ENCODE measurements at regions not wholly inside any gene's neighbourhood (a gene's known extent, or its start where the extent isn't known, plus 50 kb on each side); places are given as distances from the start of the nearest gene placed in this dataset.

GRCh38 chr7:389911-390601 is 100.1 kb downstream of the FOXL3 start:
- intact Hi-C loops (cut with DNase I), result no loop called here

GRCh38 chr7:390761-391410 is 100.9 kb downstream of the FOXL3 start:
- whole genome bisulfite sequencing, 3 donors, result 88 to 93% (median 89%) methylated on average over 20 of the region's 20 CpGs
- TF ChIP-seq CTCF (IDR thresholded peaks at IDR 0.05) (no peak), POLR2A (IDR thresholded peaks at IDR 0.05) (no peak), EP300 (IDR thresholded peaks at IDR 0.05) (no peak)
- no peaks in the 10 kb centered on the region for H3K36me3 ChIP-seq
- no peak overlapping the region for H3K4me3 ChIP-seq
- no peaks in the 10 kb centered on the region for H3K4me1 ChIP-seq (ENCODE audit: insufficient read depth)
- DNase-seq, result peak in 3 of 5 donors; percentile 9 to 17 (median 11)
- intact Hi-C loops (cut with DNase I), result no loop called here
- H3K9me3 ChIP-seq, result no peaks in the 10 kb centered on the region
- no peak overlapping the region for H3K27ac ChIP-seq
- H3K27me3 ChIP-seq, result no peaks in the 10 kb centered on the region

More at GRCh38 chr7:389911-390601, 100.1 kb downstream of the FOXL3 start:
- Histone ChIP-seq H3K4me3 (no peak overlapping the region), H3K27me3 (no peaks in the 10 kb centered on the region), H3K9me3 (no peaks in the 10 kb centered on the region), H3K36me3 (no peaks in the 10 kb centered on the region), H3K27ac (no peak overlapping the region), H3K4me1 (ENCODE audit: insufficient read depth) (no peaks in the 10 kb centered on the region)
- TF ChIP-seq POLR2A (IDR thresholded peaks at IDR 0.05) (no peak), EP300 (IDR thresholded peaks at IDR 0.05) (no peak), CTCF (IDR thresholded peaks at IDR 0.05) (no peak)
- WGBS, 3 donors, result 82 to 89% (median 85%) methylated on average over 21 of the region's 21 CpGs
- DNase-seq, result peak in 2 of 5 donors; percentile 5 to 19

GRCh38 chr7:391411-391951 is 101.5 kb downstream of the FOXL3 start:
- H3K27ac ChIP-seq, result no peak overlapping the region
- TF ChIP-seq EP300 (IDR thresholded peaks at IDR 0.05) (no peak), POLR2A (IDR thresholded peaks at IDR 0.05) (no peak), CTCF (IDR thresholded peaks at IDR 0.05) (no peak)
- DNase-seq, result peak in 1 of 5 donors; percentile 19
- intact Hi-C loops (cut with DNase I), result no loop called here
- H3K4me1 ChIP-seq (ENCODE audit: insufficient read depth), result no peaks in the 10 kb centered on the region
- no peak overlapping the region for H3K4me3 ChIP-seq
- H3K27me3 ChIP-seq, result no peaks in the 10 kb centered on the region
- no peaks in the 10 kb centered on the region for H3K36me3 ChIP-seq
- WGBS, 3 donors, result 89 to 92% (median 90%) methylated on average over 18 to 26 of the region's 26 CpGs
- H3K9me3 ChIP-seq, result no peaks in the 10 kb centered on the region

GRCh38 chr7:391961-392524 is 102.1 kb downstream of the FOXL3 start:
- Histone ChIP-seq H3K36me3 (no peaks in the 10 kb centered on the region), H3K4me1 (ENCODE audit: insufficient read depth) (no peaks in the 10 kb centered on the region), H3K27ac (no peak overlapping the region), H3K4me3 (no peak overlapping the region), H3K27me3 (no peaks in the 10 kb centered on the region), H3K9me3 (no peaks in the 10 kb centered on the region)
- intact Hi-C loops (cut with DNase I), result no loop called here
- 89 to 91% (median 89%) methylated on average over 25 of the region's 25 CpGs for WGBS, 3 donors
- peak in 1 of 5 donors; percentile 17 for DNase-seq
- TF ChIP-seq EP300 (IDR thresholded peaks at IDR 0.05) (no peak), POLR2A (IDR thresholded peaks at IDR 0.05) (no peak), CTCF (IDR thresholded peaks at IDR 0.05) (no peak)
